HEK293 (cell line): ENCODE measurements at regions not wholly inside any gene's neighbourhood (a gene's known extent, or its start where the extent isn't known, plus 50 kb on each side); places are given as distances from the start of the nearest gene placed in this dataset.

Experiments used
- CTCF ChIA-PET: fragments of 350-600 bp; formaldehyde crosslinking; extraction: SDS; loops from one replicate; lab custom pipeline; 2021; ENCODE audit warnings: antibody characterized with exemption; lab: Yijun Ruan, JAX
- POLR2A ChIA-PET: fragments of 300-600 bp; formaldehyde crosslinking; extraction: SDS; loops from one replicate; lab custom pipeline; 2020; ENCODE audit warnings: antibody characterized with exemption, inconsistent platforms; lab: Yijun Ruan, JAX
- H3K27ac ChIP-seq: fragments of 200-500 bp; sonication (Bioruptor generic); 2 replicates; pipeline ENCODE4 v1.5.1; 2014; ENCODE audit warnings: low read depth, low read length, control low read depth, inconsistent platforms; ENCODE audit errors: extremely low read depth
- H3K36me3 ChIP-seq, 2 experiments: fragments of 200-500 bp in 1 of 2; sonication (Bioruptor generic) in 1 of 2; 1 replicate in 1 of 2; 2 replicates in 1 of 2; pipeline ENCODE4 v1.5.1; 2014 to 2017; ENCODE audit warnings: inconsistent platforms in 2 of 2, low read length in 2 of 2; ENCODE audit not compliant: control insufficient read depth in 2 of 2, insufficient read depth in 1 of 2
- H3K4me1 ChIP-seq: fragments of 200-500 bp; sonication (Bioruptor generic); 2 replicates; pipeline ENCODE4 v1.5.1; 2014; ENCODE audit warnings: mild to moderate bottlenecking, low read length, inconsistent platforms; ENCODE audit not compliant: control insufficient read depth, insufficient read depth
- H3K4me3 ChIP-seq: 2 replicates; pipeline ENCODE4 v1.5.1; 2011; ENCODE audit warnings: low read depth, mild to moderate bottlenecking, control low read depth, low read length, moderate library complexity
- H3K9me3 ChIP-seq: fragments of 200-500 bp; sonication (Bioruptor generic); 2 replicates; pipeline ENCODE4 v1.5.1; 2014; ENCODE audit warnings: low read depth, low read length, inconsistent platforms; ENCODE audit not compliant: control insufficient read depth, insufficient read depth
- SCRT1 ChIP-seq: fragments of 450-650 bp; formaldehyde crosslinking; IDR thresholded peaks from 2 replicates; pipeline ENCODE4 v1.5.1; 2016; ENCODE audit warnings: missing biosample characterization, missing genetic modification characterization, borderline replicate concordance
- ZNF146 ChIP-seq: fragments of 450-650 bp; formaldehyde crosslinking; IDR thresholded peaks from 2 replicates; pipeline ENCODE4 v1.5.1; 2016; ENCODE audit warnings: missing biosample characterization, missing genetic modification characterization
- ZNF16 ChIP-seq: fragments of 450-650 bp; formaldehyde crosslinking; IDR thresholded peaks from 2 replicates; pipeline ENCODE4 v1.5.1; 2016; ENCODE audit warnings: low read depth, missing biosample characterization, missing genetic modification characterization
- ZNF211 ChIP-seq: fragments of 450-650 bp; formaldehyde crosslinking; IDR thresholded peaks from 2 replicates; pipeline ENCODE4 v1.5.1; 2016; ENCODE audit warnings: low read depth, missing biosample characterization, missing genetic modification characterization
- ZNF433 ChIP-seq: fragments of 450-650 bp; formaldehyde crosslinking; IDR thresholded peaks from 2 replicates; pipeline ENCODE4 v1.5.1; 2016; ENCODE audit warnings: missing biosample characterization, missing genetic modification characterization, low read depth
- ZNF473 ChIP-seq: fragments of 450-650 bp; formaldehyde crosslinking; IDR thresholded peaks from 2 replicates; pipeline ENCODE4 v1.5.1; 2017; ENCODE audit warnings: missing biosample characterization, missing genetic modification characterization
- ZNF501 ChIP-seq: fragments of 450-650 bp; formaldehyde crosslinking; IDR thresholded peaks from 2 replicates; pipeline ENCODE4 v1.5.1; 2016; ENCODE audit warnings: missing biosample characterization, missing genetic modification characterization
- ZNF510 ChIP-seq: fragments of 450-650 bp; formaldehyde crosslinking; IDR thresholded peaks from 2 replicates; pipeline ENCODE4 v1.5.1; 2018; ENCODE audit warnings: mild to moderate bottlenecking, missing genetic modification characterization, missing biosample characterization; ENCODE audit not compliant: insufficient replicate concordance
- ZNF560 ChIP-seq: fragments of 450-650 bp; formaldehyde crosslinking; IDR thresholded peaks from 2 replicates; pipeline ENCODE4 v1.5.1; 2017; ENCODE audit warnings: missing biosample characterization, missing genetic modification characterization, borderline replicate concordance
- ZNF596 ChIP-seq: fragments of 450-650 bp; IDR thresholded peaks from 2 replicates; pipeline ENCODE4 v1.5.0; 2018; ENCODE audit warnings: missing biosample characterization, mild to moderate bottlenecking, missing genetic modification characterization, moderate library complexity
- ZNF664 ChIP-seq: fragments of 450-650 bp; formaldehyde crosslinking; IDR thresholded peaks from 2 replicates; pipeline ENCODE4 v1.5.1; 2016; ENCODE audit warnings: missing biosample characterization, missing genetic modification characterization
- ZNF677 ChIP-seq: fragments of 450-650 bp; IDR thresholded peaks from 2 replicates; pipeline ENCODE4 v1.5.0; 2018; ENCODE audit warnings: missing biosample characterization, mild to moderate bottlenecking, missing genetic modification characterization, moderate library complexity
- ZSCAN16 ChIP-seq: fragments of 450-650 bp; formaldehyde crosslinking; IDR thresholded peaks from 2 replicates; pipeline ENCODE4 v1.5.1; 2016; ENCODE audit warnings: missing biosample characterization, missing genetic modification characterization
- TF ChIP-seq, protein P1 (sequence below): fragments of 450-650 bp; formaldehyde crosslinking; IDR thresholded peaks from 2 replicates; pipeline ENCODE4 v1.5.1; 2016; ENCODE audit warnings: missing biosample characterization, missing genetic modification characterization
- TF ChIP-seq, protein P2 (sequence below): fragments of 450-650 bp; formaldehyde crosslinking; conservative IDR thresholded peaks from 2 replicates; pipeline ENCODE4 v1.5.1; 2016; ENCODE audit warnings: low read depth, missing biosample characterization, missing genetic modification characterization
- TF ChIP-seq, protein P3 (sequence below): fragments of 450-650 bp; formaldehyde crosslinking; IDR thresholded peaks from 2 replicates; pipeline ENCODE4 v1.5.1; 2016; ENCODE audit warnings: missing biosample characterization, missing genetic modification characterization
- TF ChIP-seq, protein P4 (sequence below): fragments of 450-650 bp; formaldehyde crosslinking; IDR thresholded peaks from 2 replicates; pipeline ENCODE4 v1.5.1; 2016; ENCODE audit warnings: missing biosample characterization, missing genetic modification characterization, borderline replicate concordance
- TF ChIP-seq, protein P5 (sequence below): fragments of 450-650 bp; formaldehyde crosslinking; IDR thresholded peaks from 2 replicates; pipeline ENCODE4 v1.5.1; 2016; ENCODE audit warnings: missing biosample characterization, missing genetic modification characterization
- TF ChIP-seq, protein P6 (sequence below): fragments of 450-650 bp; formaldehyde crosslinking; IDR thresholded peaks from 2 replicates; pipeline ENCODE4 v1.5.1; 2016; ENCODE audit warnings: missing biosample characterization, missing genetic modification characterization

DNA sequence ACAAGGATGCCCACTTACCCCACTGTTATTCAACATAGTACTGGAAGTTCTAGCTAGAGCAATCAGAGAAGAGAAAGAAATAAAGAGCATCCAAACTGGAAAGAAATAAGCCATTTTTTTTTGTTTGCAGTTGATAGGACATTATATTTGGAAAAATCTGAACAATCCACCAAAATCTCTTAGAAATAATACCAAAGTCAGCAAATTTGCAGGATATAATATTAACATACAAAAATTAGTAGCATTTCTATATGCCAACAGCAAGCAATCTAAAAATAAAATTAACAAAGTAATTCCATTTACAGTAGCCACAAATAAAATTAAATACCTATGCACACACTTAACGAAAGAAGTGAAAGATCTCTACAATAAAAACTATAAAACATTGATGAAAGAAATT is 599.3 kb downstream of the CDH9 start:
- Histone ChIP-seq H3K9me3 (no peaks in the 10 kb centered on the region), H3K36me3 (no peaks in the 10 kb centered on the region), H3K4me3 (no peak overlapping the region), H3K4me1 (no peaks in the 10 kb centered on the region), H3K27ac (no peak overlapping the region)
- ChIA-PET CTCF (no interaction called here), POLR2A (interaction anchor here (0.7 kb wide), 1 partner anchor 236 kb away, joined by 3 read pairs; no protein-coding TSS in a partner anchor)
- no peak for TF ChIP-seq ZNF473
- TF ChIP-seq, protein P1, sequence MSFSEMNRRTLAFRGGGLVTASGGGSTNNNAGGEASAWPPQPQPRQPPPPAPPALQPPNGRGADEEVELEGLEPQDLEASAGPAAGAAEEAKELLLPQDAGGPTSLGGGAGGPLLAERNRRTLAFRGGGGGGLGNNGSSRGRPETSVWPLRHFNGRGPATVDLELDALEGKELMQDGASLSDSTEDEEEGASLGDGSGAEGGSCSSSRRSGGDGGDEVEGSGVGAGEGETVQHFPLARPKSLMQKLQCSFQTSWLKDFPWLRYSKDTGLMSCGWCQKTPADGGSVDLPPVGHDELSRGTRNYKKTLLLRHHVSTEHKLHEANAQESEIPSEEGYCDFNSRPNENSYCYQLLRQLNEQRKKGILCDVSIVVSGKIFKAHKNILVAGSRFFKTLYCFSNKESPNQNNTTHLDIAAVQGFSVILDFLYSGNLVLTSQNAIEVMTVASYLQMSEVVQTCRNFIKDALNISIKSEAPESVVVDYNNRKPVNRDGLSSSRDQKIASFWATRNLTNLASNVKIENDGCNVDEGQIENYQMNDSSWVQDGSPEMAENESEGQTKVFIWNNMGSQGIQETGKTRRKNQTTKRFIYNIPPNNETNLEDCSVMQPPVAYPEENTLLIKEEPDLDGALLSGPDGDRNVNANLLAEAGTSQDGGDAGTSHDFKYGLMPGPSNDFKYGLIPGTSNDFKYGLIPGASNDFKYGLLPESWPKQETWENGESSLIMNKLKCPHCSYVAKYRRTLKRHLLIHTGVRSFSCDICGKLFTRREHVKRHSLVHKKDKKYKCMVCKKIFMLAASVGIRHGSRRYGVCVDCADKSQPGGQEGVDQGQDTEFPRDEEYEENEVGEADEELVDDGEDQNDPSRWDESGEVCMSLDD (tag by site-specific recombination): no peak
- TF ChIP-seq ZNF16 (tag by site-specific recombination): no peak
- TF ChIP-seq, protein P2, sequence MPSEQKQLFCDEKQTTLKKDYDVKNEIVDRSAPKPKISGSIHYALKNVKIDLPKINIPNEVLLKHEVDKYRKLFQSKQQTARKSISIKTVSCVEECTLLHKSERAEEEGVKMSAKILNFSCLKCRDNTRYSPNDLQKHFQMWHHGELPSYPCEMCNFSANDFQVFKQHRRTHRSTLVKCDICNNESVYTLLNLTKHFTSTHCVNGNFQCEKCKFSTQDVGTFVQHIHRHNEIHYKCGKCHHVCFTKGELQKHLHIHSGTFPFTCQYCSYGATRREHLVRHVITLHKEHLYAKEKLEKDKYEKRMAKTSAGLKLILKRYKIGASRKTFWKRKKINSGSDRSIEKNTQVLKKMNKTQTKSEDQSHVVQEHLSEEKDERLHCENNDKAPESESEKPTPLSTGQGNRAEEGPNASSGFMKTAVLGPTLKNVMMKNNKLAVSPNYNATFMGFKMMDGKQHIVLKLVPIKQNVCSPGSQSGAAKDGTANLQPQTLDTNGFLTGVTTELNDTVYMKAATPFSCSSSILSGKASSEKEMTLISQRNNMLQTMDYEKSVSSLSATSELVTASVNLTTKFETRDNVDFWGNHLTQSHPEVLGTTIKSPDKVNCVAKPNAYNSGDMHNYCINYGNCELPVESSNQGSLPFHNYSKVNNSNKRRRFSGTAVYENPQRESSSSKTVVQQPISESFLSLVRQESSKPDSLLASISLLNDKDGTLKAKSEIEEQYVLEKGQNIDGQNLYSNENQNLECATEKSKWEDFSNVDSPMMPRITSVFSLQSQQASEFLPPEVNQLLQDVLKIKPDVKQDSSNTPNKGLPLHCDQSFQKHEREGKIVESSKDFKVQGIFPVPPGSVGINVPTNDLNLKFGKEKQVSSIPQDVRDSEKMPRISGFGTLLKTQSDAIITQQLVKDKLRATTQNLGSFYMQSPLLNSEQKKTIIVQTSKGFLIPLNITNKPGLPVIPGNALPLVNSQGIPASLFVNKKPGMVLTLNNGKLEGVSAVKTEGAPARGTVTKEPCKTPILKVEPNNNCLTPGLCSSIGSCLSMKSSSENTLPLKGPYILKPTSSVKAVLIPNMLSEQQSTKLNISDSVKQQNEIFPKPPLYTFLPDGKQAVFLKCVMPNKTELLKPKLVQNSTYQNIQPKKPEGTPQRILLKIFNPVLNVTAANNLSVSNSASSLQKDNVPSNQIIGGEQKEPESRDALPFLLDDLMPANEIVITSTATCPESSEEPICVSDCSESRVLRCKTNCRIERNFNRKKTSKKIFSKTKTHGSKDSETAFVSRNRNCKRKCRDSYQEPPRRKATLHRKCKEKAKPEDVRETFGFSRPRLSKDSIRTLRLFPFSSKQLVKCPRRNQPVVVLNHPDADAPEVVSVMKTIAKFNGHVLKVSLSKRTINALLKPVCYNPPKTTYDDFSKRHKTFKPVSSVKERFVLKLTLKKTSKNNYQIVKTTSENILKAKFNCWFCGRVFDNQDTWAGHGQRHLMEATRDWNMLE: no peak
- TF ChIP-seq, protein P3, sequence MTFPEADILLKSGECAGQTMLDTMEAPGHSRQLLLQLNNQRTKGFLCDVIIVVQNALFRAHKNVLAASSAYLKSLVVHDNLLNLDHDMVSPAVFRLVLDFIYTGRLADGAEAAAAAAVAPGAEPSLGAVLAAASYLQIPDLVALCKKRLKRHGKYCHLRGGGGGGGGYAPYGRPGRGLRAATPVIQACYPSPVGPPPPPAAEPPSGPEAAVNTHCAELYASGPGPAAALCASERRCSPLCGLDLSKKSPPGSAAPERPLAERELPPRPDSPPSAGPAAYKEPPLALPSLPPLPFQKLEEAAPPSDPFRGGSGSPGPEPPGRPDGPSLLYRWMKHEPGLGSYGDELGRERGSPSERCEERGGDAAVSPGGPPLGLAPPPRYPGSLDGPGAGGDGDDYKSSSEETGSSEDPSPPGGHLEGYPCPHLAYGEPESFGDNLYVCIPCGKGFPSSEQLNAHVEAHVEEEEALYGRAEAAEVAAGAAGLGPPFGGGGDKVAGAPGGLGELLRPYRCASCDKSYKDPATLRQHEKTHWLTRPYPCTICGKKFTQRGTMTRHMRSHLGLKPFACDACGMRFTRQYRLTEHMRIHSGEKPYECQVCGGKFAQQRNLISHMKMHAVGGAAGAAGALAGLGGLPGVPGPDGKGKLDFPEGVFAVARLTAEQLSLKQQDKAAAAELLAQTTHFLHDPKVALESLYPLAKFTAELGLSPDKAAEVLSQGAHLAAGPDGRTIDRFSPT (tag by site-specific recombination): no peak
- TF ChIP-seq, protein P4, sequence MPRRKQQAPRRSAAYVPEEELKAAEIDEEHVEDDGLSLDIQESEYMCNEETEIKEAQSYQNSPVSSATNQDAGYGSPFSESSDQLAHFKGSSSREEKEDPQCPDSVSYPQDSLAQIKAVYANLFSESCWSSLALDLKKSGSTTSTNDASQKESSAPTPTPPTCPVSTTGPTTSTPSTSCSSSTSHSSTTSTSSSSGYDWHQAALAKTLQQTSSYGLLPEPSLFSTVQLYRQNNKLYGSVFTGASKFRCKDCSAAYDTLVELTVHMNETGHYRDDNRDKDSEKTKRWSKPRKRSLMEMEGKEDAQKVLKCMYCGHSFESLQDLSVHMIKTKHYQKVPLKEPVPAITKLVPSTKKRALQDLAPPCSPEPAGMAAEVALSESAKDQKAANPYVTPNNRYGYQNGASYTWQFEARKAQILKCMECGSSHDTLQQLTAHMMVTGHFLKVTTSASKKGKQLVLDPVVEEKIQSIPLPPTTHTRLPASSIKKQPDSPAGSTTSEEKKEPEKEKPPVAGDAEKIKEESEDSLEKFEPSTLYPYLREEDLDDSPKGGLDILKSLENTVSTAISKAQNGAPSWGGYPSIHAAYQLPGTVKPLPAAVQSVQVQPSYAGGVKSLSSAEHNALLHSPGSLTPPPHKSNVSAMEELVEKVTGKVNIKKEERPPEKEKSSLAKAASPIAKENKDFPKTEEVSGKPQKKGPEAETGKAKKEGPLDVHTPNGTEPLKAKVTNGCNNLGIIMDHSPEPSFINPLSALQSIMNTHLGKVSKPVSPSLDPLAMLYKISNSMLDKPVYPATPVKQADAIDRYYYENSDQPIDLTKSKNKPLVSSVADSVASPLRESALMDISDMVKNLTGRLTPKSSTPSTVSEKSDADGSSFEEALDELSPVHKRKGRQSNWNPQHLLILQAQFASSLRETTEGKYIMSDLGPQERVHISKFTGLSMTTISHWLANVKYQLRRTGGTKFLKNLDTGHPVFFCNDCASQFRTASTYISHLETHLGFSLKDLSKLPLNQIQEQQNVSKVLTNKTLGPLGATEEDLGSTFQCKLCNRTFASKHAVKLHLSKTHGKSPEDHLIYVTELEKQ (tag by site-specific recombination): no peak
- no peak for TF ChIP-seq ZSCAN16 (tag by site-specific recombination)
- TF ChIP-seq ZNF677: no peak
- TF ChIP-seq ZNF433: no peak
- TF ChIP-seq ZNF146: no peak
- TF ChIP-seq ZNF510 (tag by site-specific recombination): no peak
- no peak for TF ChIP-seq ZNF211 (tag by site-specific recombination)
- TF ChIP-seq, protein P5, sequence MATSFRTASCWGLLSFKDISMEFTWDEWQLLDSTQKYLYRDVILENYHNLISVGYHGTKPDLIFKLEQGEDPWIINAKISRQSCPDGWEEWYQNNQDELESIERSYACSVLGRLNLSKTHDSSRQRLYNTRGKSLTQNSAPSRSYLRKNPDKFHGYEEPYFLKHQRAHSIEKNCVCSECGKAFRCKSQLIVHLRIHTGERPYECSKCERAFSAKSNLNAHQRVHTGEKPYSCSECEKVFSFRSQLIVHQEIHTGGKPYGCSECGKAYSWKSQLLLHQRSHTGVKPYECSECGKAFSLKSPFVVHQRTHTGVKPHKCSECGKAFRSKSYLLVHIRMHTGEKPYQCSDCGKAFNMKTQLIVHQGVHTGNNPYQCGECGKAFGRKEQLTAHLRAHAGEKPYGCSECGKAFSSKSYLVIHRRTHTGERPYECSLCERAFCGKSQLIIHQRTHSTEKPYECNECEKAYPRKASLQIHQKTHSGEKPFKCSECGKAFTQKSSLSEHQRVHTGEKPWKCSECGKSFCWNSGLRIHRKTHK: no peak
- no peak for TF ChIP-seq ZNF664 (tag by site-specific recombination)
- no peak for TF ChIP-seq ZNF596
- no peak for TF ChIP-seq SCRT1 (tag by site-specific recombination)
- no peak for TF ChIP-seq ZNF560 (tag by site-specific recombination)
- TF ChIP-seq ZNF501: no peak
- TF ChIP-seq, protein P6, sequence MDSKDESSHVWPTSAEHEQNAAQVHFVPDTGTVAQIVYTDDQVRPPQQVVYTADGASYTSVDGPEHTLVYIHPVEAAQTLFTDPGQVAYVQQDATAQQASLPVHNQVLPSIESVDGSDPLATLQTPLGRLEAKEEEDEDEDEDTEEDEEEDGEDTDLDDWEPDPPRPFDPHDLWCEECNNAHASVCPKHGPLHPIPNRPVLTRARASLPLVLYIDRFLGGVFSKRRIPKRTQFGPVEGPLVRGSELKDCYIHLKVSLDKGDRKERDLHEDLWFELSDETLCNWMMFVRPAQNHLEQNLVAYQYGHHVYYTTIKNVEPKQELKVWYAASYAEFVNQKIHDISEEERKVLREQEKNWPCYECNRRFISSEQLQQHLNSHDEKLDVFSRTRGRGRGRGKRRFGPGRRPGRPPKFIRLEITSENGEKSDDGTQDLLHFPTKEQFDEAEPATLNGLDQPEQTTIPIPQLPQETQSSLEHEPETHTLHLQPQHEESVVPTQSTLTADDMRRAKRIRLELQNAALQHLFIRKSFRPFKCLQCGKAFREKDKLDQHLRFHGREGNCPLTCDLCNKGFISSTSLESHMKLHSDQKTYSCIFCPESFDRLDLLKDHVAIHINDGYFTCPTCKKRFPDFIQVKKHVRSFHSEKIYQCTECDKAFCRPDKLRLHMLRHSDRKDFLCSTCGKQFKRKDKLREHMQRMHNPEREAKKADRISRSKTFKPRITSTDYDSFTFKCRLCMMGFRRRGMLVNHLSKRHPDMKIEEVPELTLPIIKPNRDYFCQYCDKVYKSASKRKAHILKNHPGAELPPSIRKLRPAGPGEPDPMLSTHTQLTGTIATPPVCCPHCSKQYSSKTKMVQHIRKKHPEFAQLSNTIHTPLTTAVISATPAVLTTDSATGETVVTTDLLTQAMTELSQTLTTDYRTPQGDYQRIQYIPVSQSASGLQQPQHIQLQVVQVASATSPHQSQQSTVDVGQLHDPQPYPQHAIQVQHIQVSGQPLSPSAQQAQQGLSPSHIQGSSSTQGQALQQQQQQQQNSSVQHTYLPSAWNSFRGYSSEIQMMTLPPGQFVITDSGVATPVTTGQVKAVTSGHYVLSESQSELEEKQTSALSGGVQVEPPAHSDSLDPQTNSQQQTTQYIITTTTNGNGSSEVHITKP: no peak
